Left lung (tissue), 4 donors: ENCODE measurements at regions not wholly inside any gene's neighbourhood (a gene's known extent, or its start where the extent isn't known, plus 50 kb on each side); places are given as distances from the start of the nearest gene placed in this dataset.

ENCODE experiments used
- ATAC-seq: fragments of 200-7000 bp; cut with Tn5 transposase; one replicate; pipeline ENCODE4 v1.9.1; 2020; ENCODE audit warnings: moderate library complexity
- DNase-seq, 4 donors: peaks; one replicate each; pipeline ENCODE4 v3.0.0-alpha.2; 2013 to 2020
- H3K27ac ChIP-seq, 2 donors: fragments of 200-600 bp; sonication (generic) in 1 of 2; one replicate each; pipeline versions ENCODE4 v1.5.0 to v1.8.0; 2020 to 2021
- H3K27me3 ChIP-seq, 2 donors: fragments of 200-600 bp; sonication (generic) in 1 of 2; one replicate each; pipeline versions ENCODE4 v1.5.0 to v1.8.0; 2020 to 2021
- H3K36me3 ChIP-seq, 2 donors: fragments of 200-600 bp; sonication (generic) in 1 of 2; one replicate each; pipeline versions ENCODE4 v1.5.0 to v1.8.0; 2020 to 2021
- H3K4me1 ChIP-seq, 2 donors: fragments of 200-600 bp; one replicate each; pipeline ENCODE4 v1.8.0; 2021
- H3K4me3 ChIP-seq, 2 donors: fragments of 200-600 bp; sonication (generic) in 1 of 2; one replicate each; pipeline versions ENCODE4 v1.5.0 to v1.8.0; 2020 to 2021; ENCODE audit warnings: mild to moderate bottlenecking in 1 of 2
- H3K9me3 ChIP-seq, 2 donors: fragments of 200-600 bp; sonication (generic) in 1 of 2; one replicate each; pipeline versions ENCODE4 v1.5.0 to v1.8.0; 2020 to 2021
- CTCF ChIP-seq, 2 donors: fragments of 200-600 bp; sonication (generic) in 1 of 2; IDR thresholded peaks; one replicate each; pipeline versions ENCODE4 v1.5.0 to v1.8.0; 2021; ENCODE audit warnings: antibody characterized with exemption in 2 of 2
- intact Hi-C, 2 donors: fragments of 100-400 bp; cut with DNase I; formaldehyde crosslinking; loops; one replicate each; pipeline versions ENCODE4 v1.11.2 to v1.14.2; 2022
- donor health status: DM: no; HTN: yes; CAD: no.
- donor health status: DM: no; HTN: no; CAD: no.

GRCh38 chr19:30679153-30679702, 307.0 kb downstream of the ZNF536 start:
- ATAC-seq (no peak), DNase-seq (no peak)
- H3K4me1 ChIP-seq: no peaks in the 10 kb centered on the region
- TF ChIP-seq CTCF (IDR thresholded peaks at IDR 0.05): no peak
- no peak overlapping the region for H3K27ac ChIP-seq
- no peak overlapping the region for H3K4me3 ChIP-seq
- intact Hi-C loops: no loop called here
- H3K27me3 ChIP-seq: peaks cover 0 to 46% of the 10 kb centered on the region in 2 donors
- H3K36me3 ChIP-seq: no peaks in the 10 kb centered on the region
- no peaks in the 10 kb centered on the region for H3K9me3 ChIP-seq

GRCh38 chr19:30678168-30678567, 306.0 kb downstream of the ZNF536 start:
- no peak for ATAC-seq
- intact Hi-C loops: no loop called here

GRCh38 chr19:30677702-30678101, 305.5 kb downstream of the ZNF536 start:
- Histone ChIP-seq H3K4me1 (no peaks in the 10 kb centered on the region), H3K9me3 (no peaks in the 10 kb centered on the region), H3K4me3 (no peak overlapping the region), H3K36me3 (no peaks in the 10 kb centered on the region), H3K27ac (no peak overlapping the region), H3K27me3 (peaks cover 0 to 36% of the 10 kb centered on the region in 2 donors)
- intact Hi-C loops: no loop called here
- DNase-seq: no peak
- ATAC-seq: no peak
- no peak for TF ChIP-seq CTCF (IDR thresholded peaks at IDR 0.05)

More at GRCh38 chr19:30678168-30678567, 306.0 kb downstream of the ZNF536 start:
- Histone ChIP-seq H3K4me1 (no peaks in the 10 kb centered on the region), H3K36me3 (no peaks in the 10 kb centered on the region), H3K27me3 (peaks cover 0 to 41% of the 10 kb centered on the region in 2 donors), H3K9me3 (no peaks in the 10 kb centered on the region), H3K27ac (no peak overlapping the region), H3K4me3 (no peak overlapping the region)
- TF ChIP-seq CTCF (IDR thresholded peaks at IDR 0.05): no peak
- DNase-seq: no peak

DNA sequence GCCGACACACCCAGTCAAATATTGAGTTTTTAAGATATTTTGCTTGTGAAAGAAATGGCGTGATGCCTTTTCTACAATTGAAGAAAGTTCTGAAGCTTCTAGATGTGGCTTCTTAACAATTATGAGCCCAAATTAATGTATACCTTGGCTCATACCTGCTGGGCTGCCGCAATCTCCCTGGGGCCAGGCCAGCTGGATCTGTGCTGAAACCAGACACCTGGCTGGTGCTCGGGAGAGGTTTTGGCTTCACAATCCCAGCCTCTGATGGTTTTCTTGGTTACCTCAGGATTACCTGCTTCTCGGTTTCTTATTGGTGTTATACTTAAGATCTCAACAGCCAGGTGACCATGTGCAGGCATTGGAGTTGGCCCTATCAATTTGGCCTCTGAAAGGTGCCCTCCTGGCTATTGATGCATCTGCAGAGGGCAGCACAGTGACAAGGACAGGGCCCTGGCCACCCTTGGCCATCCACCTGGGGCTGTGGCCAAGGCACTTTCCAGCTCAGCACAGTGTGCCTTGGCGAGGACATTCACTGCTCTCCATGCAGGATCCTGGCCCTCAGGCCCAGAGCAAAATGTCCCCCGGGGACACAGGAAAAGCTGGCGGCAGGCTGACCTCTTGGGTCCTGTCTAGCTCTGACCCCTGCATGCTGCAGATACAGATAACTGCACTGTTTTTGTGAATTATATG, 305.0 kb downstream of the ZNF536 start:
- ATAC-seq (no peak), DNase-seq (no peak)
- H3K4me1 ChIP-seq: no peaks in the 10 kb centered on the region
- peaks cover 0 to 30% of the 10 kb centered on the region in 2 donors for H3K27me3 ChIP-seq
- H3K27ac ChIP-seq: no peak overlapping the region
- H3K9me3 ChIP-seq: no peaks in the 10 kb centered on the region
- H3K36me3 ChIP-seq: no peaks in the 10 kb centered on the region
- no peak for TF ChIP-seq CTCF (IDR thresholded peaks at IDR 0.05)
- intact Hi-C loops: no loop called here
- H3K4me3 ChIP-seq: no peak overlapping the region

- H3K36me3 ChIP-seq: no peaks in the 10 kb centered on the region
- intact Hi-C loops: no loop called here
- no peak for TF ChIP-seq CTCF (IDR thresholded peaks at IDR 0.05)
- H3K27ac ChIP-seq: no peak overlapping the region
- H3K4me1 ChIP-seq: no peaks in the 10 kb centered on the region
- H3K4me3 ChIP-seq: no peak overlapping the region
- no peak for DNase-seq
- H3K27me3 ChIP-seq: peaks cover 0 to 20% of the 10 kb centered on the region in 2 donors
- ATAC-seq: no peak
- H3K9me3 ChIP-seq: no peaks in the 10 kb centered on the region
Observed at GRCh38 chr19:30675086-30675485, 302.9 kb downstream of the ZNF536 start.
